Heart left ventricle (tissue), 13 donors: ENCODE measurements at regions not wholly inside any gene's neighbourhood (a gene's known extent, or its start where the extent isn't known, plus 50 kb on each side); places are given as distances from the start of the nearest gene placed in this dataset.

Source experiments
- POLR2A ChIP-seq, 2 donors: fragments of 450-650 bp; IDR thresholded peaks; one replicate each; pipeline ENCODE4 v1.6.1; 2017; ENCODE audit warnings: antibody characterized with exemption in 2 of 2, mild to moderate bottlenecking in 2 of 2, moderate library complexity in 2 of 2
- TF ChIP-seq, protein P1 (sequence below), 12 donors: fragments of 200-600 bp; sonication (generic) in 4 of 12; IDR thresholded peaks; one replicate each; pipeline versions ENCODE4 v1.5.0 to v1.8.0; 2018 to 2022; ENCODE audit warnings: antibody characterized with exemption in 12 of 12, mild to moderate bottlenecking in 5 of 12
- donor health status: ischemic (EF 13 %, LVEDD 7.1; RV severe dilation, severe dysfunction).
- donor health status: DM: no; HTN: yes; CAD: no.
- donor health status: DM: no; HTN: no; CAD: no.
- donor health status: ischemic (EF 25% LVEDD 6.9; RV normal size, moderate dysfunction).
- donor health status: ischemic (EF 25% LVEDD 5.7; RV mildly dilated, moderate dysfunction).
- donor health status: ischemic (EF 35%, LVEDD 5.7; RV mildly dilated, moderate dysfunction).
- donor health status: nonischemic (EF 11% LVEDD 7.7; RV severe dilation, severe dysfunction).
- donor health status: DM: yes; HTN: yes; CAD: no.
- donor health status: PGD.
- donor health status: ischemic (EF 29% LVEDD 5.4; RV normal size, mild dysfunction).
- donor health status: nonischemic (EF 23%, LVEDD 6.1; RV moderate dilation, normal function).

DNA sequence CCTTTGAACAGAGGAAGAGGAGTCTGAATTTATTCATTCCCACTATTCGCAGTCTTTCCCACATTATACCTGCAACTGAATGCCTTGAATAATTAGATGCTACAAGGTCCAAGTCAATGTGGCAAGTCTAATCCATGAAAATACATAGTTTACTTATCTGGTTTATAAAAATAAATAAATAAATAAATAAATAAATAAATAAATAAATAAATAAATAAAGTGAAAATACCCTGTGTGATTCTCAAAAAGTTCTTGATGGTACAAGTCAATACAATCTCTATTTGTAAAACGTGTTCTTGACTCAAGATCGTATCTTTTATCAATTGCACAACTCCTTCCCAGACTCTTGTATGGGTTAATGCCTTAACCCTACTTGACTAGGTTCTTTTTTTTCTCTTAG lies 417.7 kb downstream of the ZWINT start:
- TF ChIP-seq, protein P1, sequence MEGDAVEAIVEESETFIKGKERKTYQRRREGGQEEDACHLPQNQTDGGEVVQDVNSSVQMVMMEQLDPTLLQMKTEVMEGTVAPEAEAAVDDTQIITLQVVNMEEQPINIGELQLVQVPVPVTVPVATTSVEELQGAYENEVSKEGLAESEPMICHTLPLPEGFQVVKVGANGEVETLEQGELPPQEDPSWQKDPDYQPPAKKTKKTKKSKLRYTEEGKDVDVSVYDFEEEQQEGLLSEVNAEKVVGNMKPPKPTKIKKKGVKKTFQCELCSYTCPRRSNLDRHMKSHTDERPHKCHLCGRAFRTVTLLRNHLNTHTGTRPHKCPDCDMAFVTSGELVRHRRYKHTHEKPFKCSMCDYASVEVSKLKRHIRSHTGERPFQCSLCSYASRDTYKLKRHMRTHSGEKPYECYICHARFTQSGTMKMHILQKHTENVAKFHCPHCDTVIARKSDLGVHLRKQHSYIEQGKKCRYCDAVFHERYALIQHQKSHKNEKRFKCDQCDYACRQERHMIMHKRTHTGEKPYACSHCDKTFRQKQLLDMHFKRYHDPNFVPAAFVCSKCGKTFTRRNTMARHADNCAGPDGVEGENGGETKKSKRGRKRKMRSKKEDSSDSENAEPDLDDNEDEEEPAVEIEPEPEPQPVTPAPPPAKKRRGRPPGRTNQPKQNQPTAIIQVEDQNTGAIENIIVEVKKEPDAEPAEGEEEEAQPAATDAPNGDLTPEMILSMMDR (IDR thresholded peaks at IDR 0.05): no peak
- TF ChIP-seq POLR2A (IDR thresholded peaks at IDR 0.05): no peak
